ENCODE measurements at regions not wholly inside any gene's neighbourhood (a gene's known extent, or its start where the extent isn't known, plus 50 kb on each side); places are given as distances from the start of the nearest gene placed in this dataset.

DNA sequence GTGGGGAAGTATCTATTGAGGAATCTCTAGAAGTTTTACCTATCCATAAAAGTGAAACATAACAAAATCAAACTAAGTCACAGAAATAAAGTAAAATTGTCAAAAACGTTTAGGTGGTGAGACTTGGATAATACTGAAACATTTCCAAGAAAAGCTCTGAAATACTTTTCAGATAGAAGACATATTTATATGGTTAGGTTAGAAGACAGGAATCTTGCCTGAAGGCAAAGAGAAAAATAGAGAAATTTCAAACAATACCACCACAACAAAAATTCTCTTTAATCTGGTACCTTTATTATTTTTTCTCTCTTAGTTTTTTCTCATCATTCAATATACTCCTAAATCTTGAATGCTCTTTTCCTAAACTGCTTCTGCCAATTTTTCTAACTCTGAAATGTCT, 222.7 kb upstream of the PLSCR5 start:
- TF ChIP-seq, protein P1, sequence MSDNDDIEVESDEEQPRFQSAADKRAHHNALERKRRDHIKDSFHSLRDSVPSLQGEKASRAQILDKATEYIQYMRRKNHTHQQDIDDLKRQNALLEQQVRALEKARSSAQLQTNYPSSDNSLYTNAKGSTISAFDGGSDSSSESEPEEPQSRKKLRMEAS (IDR thresholded peaks at IDR 0.05; ENCODE audit: low read depth, low read length): no peak
- TF ChIP-seq POLR2A (IDR thresholded peaks at IDR 0.05; ENCODE audit: extremely low read depth, insufficient read length) (no peak), MYC (IDR thresholded peaks at IDR 0.05; ENCODE audit: low read depth, low read length) (no peak)
- TF ChIP-seq, protein P2, sequence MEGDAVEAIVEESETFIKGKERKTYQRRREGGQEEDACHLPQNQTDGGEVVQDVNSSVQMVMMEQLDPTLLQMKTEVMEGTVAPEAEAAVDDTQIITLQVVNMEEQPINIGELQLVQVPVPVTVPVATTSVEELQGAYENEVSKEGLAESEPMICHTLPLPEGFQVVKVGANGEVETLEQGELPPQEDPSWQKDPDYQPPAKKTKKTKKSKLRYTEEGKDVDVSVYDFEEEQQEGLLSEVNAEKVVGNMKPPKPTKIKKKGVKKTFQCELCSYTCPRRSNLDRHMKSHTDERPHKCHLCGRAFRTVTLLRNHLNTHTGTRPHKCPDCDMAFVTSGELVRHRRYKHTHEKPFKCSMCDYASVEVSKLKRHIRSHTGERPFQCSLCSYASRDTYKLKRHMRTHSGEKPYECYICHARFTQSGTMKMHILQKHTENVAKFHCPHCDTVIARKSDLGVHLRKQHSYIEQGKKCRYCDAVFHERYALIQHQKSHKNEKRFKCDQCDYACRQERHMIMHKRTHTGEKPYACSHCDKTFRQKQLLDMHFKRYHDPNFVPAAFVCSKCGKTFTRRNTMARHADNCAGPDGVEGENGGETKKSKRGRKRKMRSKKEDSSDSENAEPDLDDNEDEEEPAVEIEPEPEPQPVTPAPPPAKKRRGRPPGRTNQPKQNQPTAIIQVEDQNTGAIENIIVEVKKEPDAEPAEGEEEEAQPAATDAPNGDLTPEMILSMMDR (IDR thresholded peaks at IDR 0.05; ENCODE audit: low read depth, low read length): no peak
- H3K4me3 ChIP-seq (ENCODE audit: low read depth, low read length): no peak overlapping the region
- DNase-seq (ENCODE audit: low read depth): no peak

DNA sequence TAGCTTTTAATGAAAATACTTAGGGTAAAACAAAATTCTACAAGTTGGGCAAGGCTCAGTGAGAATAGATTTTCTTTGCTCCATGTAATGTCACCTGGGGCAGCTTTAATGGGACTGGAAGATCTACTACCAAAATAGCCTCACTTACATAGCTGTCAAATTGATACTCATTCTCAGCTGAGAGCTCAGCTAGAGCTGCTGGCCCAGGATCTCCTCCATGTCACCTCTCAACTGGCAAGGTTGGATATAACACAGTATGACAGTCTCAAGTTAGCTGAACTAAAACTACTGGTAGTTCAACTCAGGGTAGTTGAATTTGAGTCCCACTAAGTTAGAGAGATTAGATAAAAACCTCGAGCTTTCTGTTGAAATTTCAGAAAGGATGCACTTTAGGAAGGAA, 218.5 kb upstream of the PLSCR5 start:
- no peak overlapping the region for H3K4me3 ChIP-seq (ENCODE audit: low read depth, low read length)
- no peak for DNase-seq (ENCODE audit: low read depth)
- TF ChIP-seq POLR2A (IDR thresholded peaks at IDR 0.05; ENCODE audit: extremely low read depth, insufficient read length) (no peak), MYC (IDR thresholded peaks at IDR 0.05; ENCODE audit: low read depth, low read length) (no peak)
- TF ChIP-seq, protein P1 (IDR thresholded peaks at IDR 0.05; ENCODE audit: low read depth, low read length): no peak
- TF ChIP-seq, protein P2 (IDR thresholded peaks at IDR 0.05; ENCODE audit: low read depth, low read length): no peak

DNA sequence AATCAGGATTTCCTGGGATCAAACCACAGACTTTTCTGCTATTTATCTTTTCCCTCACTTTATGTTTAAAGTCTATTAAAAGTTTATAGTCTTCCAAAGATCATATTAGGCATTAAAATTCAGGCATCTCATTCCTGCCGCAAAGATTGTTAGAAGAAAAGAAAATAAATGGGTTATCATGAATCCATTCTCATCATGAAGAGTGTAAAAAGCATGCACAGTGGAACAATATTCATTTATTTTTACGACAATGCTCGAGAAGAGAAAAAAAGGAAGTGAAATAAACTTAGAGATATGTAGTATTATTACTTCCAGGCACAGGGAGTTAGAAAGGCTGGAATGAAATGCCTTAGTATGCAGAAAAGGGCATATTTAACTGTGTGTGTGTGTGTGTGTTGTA, 213.7 kb upstream of the PLSCR5 start:
- no peak for DNase-seq (ENCODE audit: low read depth)
- no peak overlapping the region for H3K4me3 ChIP-seq (ENCODE audit: low read depth, low read length)
- TF ChIP-seq MYC (IDR thresholded peaks at IDR 0.05; ENCODE audit: low read depth, low read length): no peak
- TF ChIP-seq POLR2A (IDR thresholded peaks at IDR 0.05; ENCODE audit: extremely low read depth, insufficient read length): no peak
- TF ChIP-seq, protein P2 (IDR thresholded peaks at IDR 0.05; ENCODE audit: low read depth, low read length): no peak
- TF ChIP-seq, protein P1 (IDR thresholded peaks at IDR 0.05; ENCODE audit: low read depth, low read length): no peak

DNA sequence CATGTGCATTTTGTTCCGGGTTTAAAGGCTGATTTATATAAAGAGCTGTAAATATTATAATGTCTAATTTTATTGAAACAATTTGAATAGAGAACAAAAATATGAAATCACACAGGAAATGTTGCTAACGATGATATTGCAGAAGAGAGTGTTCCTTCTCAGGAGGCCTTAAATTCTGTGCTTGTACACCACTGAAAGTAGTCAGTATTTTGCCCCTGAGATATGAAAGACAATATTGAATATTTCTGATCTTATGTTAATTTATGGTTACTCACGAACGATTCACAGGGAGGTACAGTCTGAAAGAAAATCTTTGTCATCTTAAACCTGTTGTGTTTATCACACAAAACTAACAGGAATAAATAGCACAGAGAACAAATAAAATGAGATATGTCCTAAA, 213.2 kb upstream of the PLSCR5 start:
- no peak overlapping the region for H3K4me3 ChIP-seq (ENCODE audit: low read depth, low read length)
- no peak for DNase-seq (ENCODE audit: low read depth)
- no peak for TF ChIP-seq MYC (IDR thresholded peaks at IDR 0.05; ENCODE audit: low read depth, low read length)
- TF ChIP-seq POLR2A (IDR thresholded peaks at IDR 0.05; ENCODE audit: extremely low read depth, insufficient read length): no peak
- TF ChIP-seq, protein P2 (IDR thresholded peaks at IDR 0.05; ENCODE audit: low read depth, low read length): no peak
- TF ChIP-seq, protein P1 (IDR thresholded peaks at IDR 0.05; ENCODE audit: low read depth, low read length): no peak

DNA sequence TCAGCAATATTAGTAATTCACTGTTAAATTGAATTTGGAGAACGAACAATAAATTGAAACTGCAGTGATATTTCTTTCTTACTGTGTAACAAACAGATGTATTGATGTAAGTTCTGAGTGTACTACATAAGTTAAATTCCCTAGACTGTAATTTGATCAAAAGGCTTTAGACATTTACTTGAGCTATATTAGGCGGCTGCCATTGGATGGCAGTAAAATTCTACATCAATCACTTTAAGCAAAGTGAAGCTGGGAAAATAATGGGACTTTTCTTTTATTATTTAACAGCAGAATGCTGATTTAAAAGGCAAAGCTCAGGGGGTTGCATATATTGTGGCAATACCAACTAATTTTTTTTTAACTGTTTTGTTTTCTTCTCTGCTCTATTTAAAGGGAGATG, 212.6 kb upstream of the PLSCR5 start:
- TF ChIP-seq, protein P2 (IDR thresholded peaks at IDR 0.05; ENCODE audit: low read depth, low read length): no peak
- TF ChIP-seq POLR2A (IDR thresholded peaks at IDR 0.05; ENCODE audit: extremely low read depth, insufficient read length) (no peak), MYC (IDR thresholded peaks at IDR 0.05; ENCODE audit: low read depth, low read length) (no peak)
- TF ChIP-seq, protein P1 (IDR thresholded peaks at IDR 0.05; ENCODE audit: low read depth, low read length): no peak
- peak; percentile 4 for DNase-seq (ENCODE audit: low read depth)
- H3K4me3 ChIP-seq (ENCODE audit: low read depth, low read length): no peak overlapping the region
